Naive thymus-derived CD4-positive, alpha-beta T cell (primary cell): ENCODE measurements at regions not wholly inside any gene's neighbourhood (a gene's known extent, or its start where the extent isn't known, plus 50 kb on each side); places are given as distances from the start of the nearest gene placed in this dataset.
"Not testable (repeated sequence)": the region's sequence is repeated elsewhere in the genome, so short reads cannot be mapped to it uniquely, and the experiment has no call there.

Experiments used
- ATAC-seq: fragments of 150-1000 bp; cut with Tn5 transposase; 2 replicates; pipeline ENCODE4 v1.10.0; 2021; ENCODE audit warnings: mild to moderate bottlenecking, moderate library complexity
- CTCF ChIA-PET: fragments of 350-600 bp; sonication (Branson Sonifier 250); formaldehyde crosslinking; loops from one replicate; lab custom pipeline; 2021; ENCODE audit warnings: antibody characterized with exemption; lab: Charles Lee
- POLR2A ChIA-PET: fragments of 350-600 bp; sonication (Branson Sonifier 250); formaldehyde crosslinking; loops from one replicate; lab custom pipeline; 2021; ENCODE audit warnings: antibody characterized with exemption, inconsistent platforms; lab: Charles Lee
- DNase-seq, 9 donors: peaks; one replicate each; pipeline versions ENCODE4 v3.0.0 to v3.0.0-alpha.2; 2020 to 2022; ENCODE audit warnings: mixed read lengths in 1 of 9
- H3K27ac ChIP-seq: one replicate; pipeline ENCODE4 v1.7.0; 2013; ENCODE audit warnings: mild to moderate bottlenecking, low read depth, low read length, moderate library complexity
- H3K27me3 ChIP-seq, 2 donors: one replicate each; pipeline ENCODE4 v1.7.0; 2013; ENCODE audit warnings: low read length in 2 of 2, mild to moderate bottlenecking in 2 of 2, moderate library complexity in 2 of 2; ENCODE audit not compliant: control insufficient read depth in 2 of 2, insufficient read depth in 2 of 2
- H3K36me3 ChIP-seq, 3 experiments: 1 replicate in 2 of 3; 2 replicates in 1 of 3; pipeline ENCODE4 v1.7.0; 2013; ENCODE audit warnings: low read length in 3 of 3, mild to moderate bottlenecking in 3 of 3, moderate library complexity in 1 of 3; ENCODE audit not compliant: insufficient read depth in 3 of 3, control insufficient read depth in 2 of 3
- H3K4me1 ChIP-seq, 2 donors: one replicate each; pipeline ENCODE4 v1.7.0; 2013; ENCODE audit warnings: low read length in 2 of 2, mild to moderate bottlenecking in 2 of 2, moderate library complexity in 1 of 2; ENCODE audit not compliant: control insufficient read depth in 2 of 2, insufficient read depth in 2 of 2
- H3K4me3 ChIP-seq: 2 replicates; pipeline ENCODE4 v1.7.0; 2013; ENCODE audit warnings: mild to moderate bottlenecking, low read length
- H3K9me3 ChIP-seq, 3 experiments: 1 replicate in 2 of 3; 2 replicates in 1 of 3; pipeline ENCODE4 v1.7.0; 2013; ENCODE audit warnings: low read length in 3 of 3; ENCODE audit not compliant: control insufficient read depth in 2 of 3
- H3K27ac Mint-ChIP-seq, 9 donors: one replicate each; pipeline ENCODE4 v1.8.0; 2020 to 2022; ENCODE audit warnings: mixed read lengths in 9 of 9, mild to moderate bottlenecking in 8 of 9, moderate library complexity in 5 of 9, inconsistent platforms in 2 of 9
- H3K27me3 Mint-ChIP-seq, 5 donors: one replicate each; pipeline ENCODE4 v1.8.0; 2021 to 2022; ENCODE audit warnings: mixed read lengths in 5 of 5, mild to moderate bottlenecking in 1 of 5
- H3K36me3 Mint-ChIP-seq, 5 donors: one replicate each; pipeline ENCODE4 v1.8.0; 2020 to 2022; ENCODE audit warnings: mixed read lengths in 5 of 5, mild to moderate bottlenecking in 3 of 5, inconsistent platforms in 1 of 5
- H3K4me1 Mint-ChIP-seq, 7 donors: one replicate each; pipeline ENCODE4 v1.8.0; 2020 to 2022; ENCODE audit warnings: mixed read lengths in 7 of 7, mild to moderate bottlenecking in 3 of 7, inconsistent platforms in 1 of 7
- H3K4me3 Mint-ChIP-seq, 10 donors: one replicate each; pipeline ENCODE4 v1.8.0; 2020 to 2022; ENCODE audit warnings: mild to moderate bottlenecking in 10 of 10, mixed read lengths in 10 of 10, moderate library complexity in 6 of 10, inconsistent platforms in 2 of 10
- H3K9me3 Mint-ChIP-seq, 11 donors: one replicate each; pipeline ENCODE4 v1.8.0; 2020 to 2022; ENCODE audit warnings: mixed read lengths in 11 of 11, mild to moderate bottlenecking in 4 of 11, inconsistent platforms in 1 of 11, moderate library complexity in 1 of 11
- intact Hi-C, 2 donors: fragments of 100-400 bp; cut with micrococcal nuclease; formaldehyde crosslinking; loops; one replicate each; pipeline ENCODE4 v1.15.1; 2023

DNA sequence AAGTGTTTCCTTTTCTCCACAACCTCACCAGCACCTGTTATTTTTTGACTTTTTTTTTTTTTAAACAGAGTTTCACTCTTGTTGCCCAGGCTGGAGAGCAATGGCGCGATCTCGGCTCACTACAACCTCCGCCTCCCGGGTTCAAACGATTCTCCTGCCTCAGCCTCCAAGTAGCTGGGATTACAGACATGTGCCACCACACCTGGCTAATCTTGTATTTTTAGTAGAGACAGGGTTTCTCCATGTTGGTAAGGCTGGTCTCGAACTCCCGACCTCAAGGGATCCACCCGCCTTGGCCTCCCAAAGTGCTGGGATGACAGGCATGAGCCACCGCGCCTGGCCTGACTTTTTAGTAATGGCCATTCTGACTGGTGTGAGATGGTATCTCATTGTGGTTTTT is 123.2 kb upstream of the CCND2 start:
- CTCF ChIA-PET = interaction anchor here (0.6 kb wide), 1 partner anchor 264 kb away, joined by 3 read pairs; no protein-coding TSS in a partner anchor
- H3K27ac ChIP-seq, H3K36me3 ChIP-seq, H3K4me3 ChIP-seq, DNase-seq, H3K9me3 ChIP-seq, H3K4me3 Mint-ChIP-seq, H3K27me3 ChIP-seq, POLR2A ChIA-PET, intact Hi-C loops, H3K27me3 Mint-ChIP-seq, ATAC-seq: not testable (repeated sequence)
- Mint-ChIP-seq H3K27ac (peak overlapping the region in 1 of 9 donors; percentile 50), H3K36me3 (peaks cover 0 to 28% (median 8%) of the 10 kb centered on the region in 5 donors), H3K4me1 (peaks cover 32 to 90% (median 41%) of the 10 kb centered on the region in 7 donors), H3K9me3 (peaks cover 0 to 14% (median 0%) of the 10 kb centered on the region in 11 donors)
- peaks cover 21 to 59% of the 10 kb centered on the region in 2 donors for H3K4me1 ChIP-seq

DNA sequence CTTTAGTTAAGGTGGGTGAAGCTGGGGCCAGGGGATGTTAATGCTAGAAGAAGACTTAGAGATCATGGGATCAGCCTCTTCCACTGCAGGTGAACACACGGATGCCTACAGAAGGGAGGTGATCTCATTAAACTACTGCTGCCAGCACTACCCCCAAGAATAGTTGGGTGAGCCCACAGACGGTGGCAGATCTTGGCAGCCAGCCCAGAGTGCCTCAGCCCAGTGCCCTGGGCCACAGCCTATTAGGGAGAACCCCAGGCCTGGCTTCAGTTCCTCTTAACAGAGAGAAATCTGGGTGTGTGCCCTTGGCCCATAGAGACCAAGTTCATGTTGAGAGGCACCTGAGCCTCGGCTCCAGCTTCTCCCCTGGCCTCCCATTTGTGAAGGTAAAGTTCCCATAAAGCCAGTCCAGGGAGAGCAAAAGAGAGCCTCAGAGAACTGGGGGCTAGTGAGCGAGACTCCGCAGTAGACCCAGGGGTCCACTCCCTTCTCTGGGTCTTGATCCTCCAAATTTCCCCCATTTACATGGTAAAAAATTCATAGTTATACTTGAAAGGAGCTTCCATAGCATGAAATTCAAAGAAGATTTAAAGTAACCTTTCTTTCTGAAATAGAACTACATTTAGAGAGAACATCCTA is 125.0 kb upstream of the CCND2 start:
- Histone ChIP-seq H3K4me1 (peaks cover 13 to 41% of the 10 kb centered on the region in 2 donors), H3K27ac (no peak overlapping the region), H3K27me3 (no peaks in the 10 kb centered on the region), H3K36me3 (no peaks in the 10 kb centered on the region), H3K9me3 (no peaks in the 10 kb centered on the region), H3K4me3 (no peak overlapping the region)
- Mint-ChIP-seq H3K4me1 (peaks cover 20 to 93% (median 34%) of the 10 kb centered on the region in 7 donors), H3K27me3 (no peaks in the 10 kb centered on the region), H3K4me3 (no peak overlapping the region), H3K27ac (peak overlapping the region in 5 of 9 donors; percentile 14 to 70 (median 61)), H3K9me3 (peaks cover 0 to 17% (median 0%) of the 10 kb centered on the region in 11 donors), H3K36me3 (peaks cover 0 to 27% (median 8%) of the 10 kb centered on the region in 5 donors)
- intact Hi-C loops = loop anchor here in 1 of 2 donors (10.0 kb wide), 1 partner anchor 386 kb away; the partner anchor contains the start of gene RAD51AP1
- DNase-seq (peak in 1 of 9 donors; percentile 37), ATAC-seq (peak; percentile 80)
- ChIA-PET POLR2A (interaction anchor here (0.6 kb wide), 1 partner anchor 45 kb away, joined by 3 read pairs; no protein-coding TSS in a partner anchor), CTCF (interaction anchor here (0.8 kb wide), 1 partner anchor 128 kb away, joined by 4 read pairs; no protein-coding TSS in a partner anchor)

DNA sequence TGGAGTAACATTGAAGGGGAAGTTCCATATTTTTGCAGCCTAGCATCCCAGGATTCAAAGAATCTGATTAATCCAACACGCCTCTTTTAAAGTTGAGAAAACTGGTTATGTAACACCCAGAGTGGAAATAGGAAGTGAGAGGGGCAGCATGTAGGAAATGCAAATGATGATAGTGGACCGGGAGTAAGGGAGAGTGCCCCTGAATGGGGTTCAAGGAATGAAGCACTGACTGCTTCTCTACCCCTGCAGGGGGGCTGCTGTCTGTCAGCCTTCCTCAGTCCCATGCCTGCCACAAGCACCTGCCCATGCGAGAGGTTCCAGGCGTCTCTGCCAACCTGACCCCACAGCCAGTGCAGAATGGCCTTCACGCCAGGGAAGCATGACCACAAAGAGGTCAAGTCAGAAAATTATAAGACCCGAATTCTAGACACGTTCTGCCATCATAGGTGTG is 126.5 kb upstream of the CCND2 start:
- Histone ChIP-seq H3K4me1 (peaks cover 20 to 34% of the 10 kb centered on the region in 2 donors), H3K9me3 (no peaks in the 10 kb centered on the region), H3K27me3 (no peaks in the 10 kb centered on the region), H3K4me3 (no peak overlapping the region), H3K27ac (no peak overlapping the region), H3K36me3 (no peaks in the 10 kb centered on the region)
- peak overlapping the region in 1 of 10 donors; percentile 81 for H3K4me3 Mint-ChIP-seq
- ChIA-PET CTCF (interaction anchor here (1.5 kb wide), 1 partner anchor 18 kb away, joined by 6 read pairs; no protein-coding TSS in a partner anchor), POLR2A (interaction anchor here (2.1 kb wide), 1 partner anchor 121 kb away, joined by 10 read pairs; no protein-coding TSS in a partner anchor)
- peak in 1 of 9 donors; percentile 20 for DNase-seq
- H3K27me3 Mint-ChIP-seq = no peaks in the 10 kb centered on the region
- H3K4me1 Mint-ChIP-seq = peaks cover 5 to 91% (median 34%) of the 10 kb centered on the region in 7 donors
- H3K36me3 Mint-ChIP-seq = peaks cover 0 to 27% (median 8%) of the 10 kb centered on the region in 5 donors
- intact Hi-C loops = loop anchor here in 1 of 2 donors (10.0 kb wide), 1 partner anchor 388 kb away; the partner anchor contains the start of gene RAD51AP1
- no peak for ATAC-seq
- H3K9me3 Mint-ChIP-seq = peaks cover 0 to 17% (median 0%) of the 10 kb centered on the region in 11 donors
- peak overlapping the region in 2 of 9 donors; percentile 20 to 92 for H3K27ac Mint-ChIP-seq

DNA sequence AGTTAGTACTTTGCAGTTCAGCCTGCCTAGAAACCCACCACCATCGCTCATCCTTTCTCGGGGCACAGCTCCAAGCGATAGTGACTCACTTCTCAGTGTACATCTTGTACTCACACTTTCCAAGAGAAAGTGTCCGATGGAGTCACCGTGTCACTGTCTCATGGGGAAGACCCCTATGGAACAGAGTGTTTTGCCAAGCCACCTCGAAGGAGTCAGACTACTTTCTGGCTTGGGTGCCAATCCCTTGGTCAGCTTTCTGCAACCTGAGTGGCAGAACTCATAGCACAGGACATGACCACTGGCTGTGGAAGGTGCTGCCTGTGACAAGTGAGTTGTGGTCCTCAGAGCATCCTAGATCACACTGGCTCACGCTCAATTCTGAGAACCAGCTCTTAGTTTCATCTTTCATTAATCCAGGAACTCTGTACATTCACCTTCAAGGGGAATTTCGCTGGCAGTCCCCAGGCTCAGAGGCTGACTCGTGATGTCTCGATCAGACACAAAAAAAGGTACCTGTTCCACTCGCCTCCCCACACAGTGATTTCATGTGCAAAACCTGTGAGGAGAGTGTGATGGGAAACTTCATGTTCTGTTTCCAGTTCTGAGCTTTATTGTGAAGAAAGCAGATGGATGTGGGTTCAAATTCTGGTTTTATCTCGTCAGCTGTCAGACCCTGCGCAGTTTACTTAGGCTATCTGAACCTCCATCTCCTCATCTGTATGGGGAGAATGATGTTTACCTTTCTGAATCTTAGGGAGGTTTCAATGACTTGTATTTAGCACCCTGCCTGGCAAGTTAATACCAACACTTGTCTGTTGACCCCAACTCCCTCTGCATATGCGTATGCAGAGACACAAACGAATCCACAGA is 127.3 kb upstream of the CCND2 start:
- no peaks in the 10 kb centered on the region for H3K27me3 ChIP-seq
- Mint-ChIP-seq H3K4me3 (peak overlapping the region in 1 of 10 donors; percentile 81), H3K27me3 (no peaks in the 10 kb centered on the region), H3K27ac (peak overlapping the region in 6 of 9 donors; percentile 17 to 92 (median 50)), H3K36me3 (peaks cover 0 to 21% (median 4%) of the 10 kb centered on the region in 5 donors), H3K4me1 (peaks cover 4 to 91% (median 29%) of the 10 kb centered on the region in 7 donors), H3K9me3 (peaks cover 0 to 13% (median 0%) of the 10 kb centered on the region in 11 donors)
- ATAC-seq (no peak), DNase-seq (peak in 1 of 9 donors; percentile 68)
- ChIA-PET CTCF (interaction anchor here (0.9 to 4.6 kb wide), 3 partner anchors 9 to 131 kb away, joined by 5 to 28 read pairs (median 6); no protein-coding TSS in a partner anchor), POLR2A (interaction anchor here (2.1 kb wide), 1 partner anchor 122 kb away, joined by 10 read pairs; no protein-coding TSS in a partner anchor)
- intact Hi-C loops = loop anchor here in 1 of 2 donors (2.0 to 10.0 kb wide), 2 partner anchors 19 to 389 kb away; partner anchors contain the start of gene RAD51AP1
- peaks cover 23 to 33% of the 10 kb centered on the region in 2 donors for H3K4me1 ChIP-seq
- H3K9me3 ChIP-seq = no peaks in the 10 kb centered on the region
- no peaks in the 10 kb centered on the region for H3K36me3 ChIP-seq
- H3K4me3 ChIP-seq = no peak overlapping the region
- no peak overlapping the region for H3K27ac ChIP-seq

DNA sequence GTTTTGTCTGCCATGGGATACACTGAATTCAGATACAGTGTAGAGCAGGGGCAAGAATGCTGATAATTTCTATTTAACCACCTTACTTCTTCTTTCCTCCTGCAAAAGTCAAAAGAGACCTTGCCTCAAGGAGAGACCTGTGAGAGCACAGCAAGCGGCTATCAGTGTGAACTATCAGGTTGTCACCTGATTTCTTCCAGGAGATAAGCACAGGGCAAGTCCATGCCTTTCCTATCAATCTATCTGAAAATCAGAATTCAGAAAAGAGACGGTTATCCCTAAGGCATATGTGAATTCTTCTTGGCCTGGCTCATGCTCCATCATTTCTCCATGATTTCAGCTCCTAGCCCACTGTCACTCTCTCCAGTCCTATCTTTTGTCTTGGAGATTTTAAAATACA is 128.9 kb upstream of the CCND2 start:
- H3K27me3 ChIP-seq = no peaks in the 10 kb centered on the region
- H3K36me3 Mint-ChIP-seq = peaks cover 0 to 12% (median 0%) of the 10 kb centered on the region in 5 donors
- peaks cover 23 to 33% of the 10 kb centered on the region in 2 donors for H3K4me1 ChIP-seq
- H3K27ac ChIP-seq = no peak overlapping the region
- H3K27me3 Mint-ChIP-seq = no peaks in the 10 kb centered on the region
- intact Hi-C loops = loop anchor here (1.0 to 10.0 kb wide), 5 partner anchors 20 to 390 kb away; partner anchors contain the start of gene RAD51AP1 (in 1 of the 2)
- H3K4me1 Mint-ChIP-seq = peaks cover 4 to 92% (median 32%) of the 10 kb centered on the region in 7 donors
- H3K4me3 Mint-ChIP-seq = peak overlapping the region in 3 of 10 donors; percentile 47 to 91 (median 87)
- H3K27ac Mint-ChIP-seq = peak overlapping the region in 6 of 9 donors; percentile 78 to 100 (median 93)
- no peaks in the 10 kb centered on the region for H3K9me3 ChIP-seq
- CTCF ChIA-PET = interaction anchor here (1.6 to 4.6 kb wide), 4 partner anchors 21 to 132 kb away, joined by 4 to 28 read pairs (median 8); no protein-coding TSS in a partner anchor
- POLR2A ChIA-PET = interaction anchor here (0.9 to 3.9 kb wide), 3 partner anchors 8 to 261 kb away, joined by 3 to 23 read pairs (median 6); no protein-coding TSS in a partner anchor
- peaks cover 0 to 4% (median 0%) of the 10 kb centered on the region in 11 donors for H3K9me3 Mint-ChIP-seq
- DNase-seq (peak in 1 of 9 donors; percentile 11), ATAC-seq (no peak)
- H3K36me3 ChIP-seq = no peaks in the 10 kb centered on the region
- H3K4me3 ChIP-seq = no peak overlapping the region
